Smooth muscle cell (in vitro differentiated cells): ENCODE measurements at regions not wholly inside any gene's neighbourhood (a gene's known extent, or its start where the extent isn't known, plus 50 kb on each side); places are given as distances from the start of the nearest gene placed in this dataset.

Experiments used
- DNase-seq: peaks from one replicate; lab custom pipeline; 2025; ENCODE audit not compliant: unreplicated experiment; lab: John Stamatoyannopoulos, UW
- H2AFZ ChIP-seq: fragments of 200-600 bp; sonication (generic); 2 replicates; pipeline ENCODE4 v1.6.0; 2016; ENCODE audit warnings: antibody characterized with exemption, low read depth, mild to moderate bottlenecking
- H3F3A ChIP-seq: fragments of 200-600 bp; sonication (generic); 2 replicates; pipeline ENCODE4 v1.6.0; 2017; ENCODE audit warnings: antibody characterized with exemption, low read depth
- H3K27ac ChIP-seq: fragments of 200-600 bp; sonication (generic); 2 replicates; pipeline ENCODE4 v1.5.1; 2016; ENCODE audit warnings: low read depth, mild to moderate bottlenecking
- H3K27me3 ChIP-seq: fragments of 200-600 bp; sonication (generic); 2 replicates; pipeline ENCODE4 v1.6.1; 2016; ENCODE audit warnings: low read depth, mild to moderate bottlenecking
- H3K36me3 ChIP-seq: fragments of 200-600 bp; sonication (generic); 2 replicates; pipeline ENCODE4 v1.5.1; 2016; ENCODE audit warnings: low read depth
- H3K4me1 ChIP-seq: fragments of 200-600 bp; sonication (generic); 2 replicates; pipeline ENCODE4 v1.5.1; 2016; ENCODE audit warnings: low read depth
- H3K4me2 ChIP-seq: fragments of 200-600 bp; sonication (generic); 2 replicates; pipeline ENCODE4 v1.6.0; 2016; ENCODE audit warnings: mild to moderate bottlenecking
- H3K4me3 ChIP-seq: fragments of 200-600 bp; sonication (generic); 2 replicates; pipeline ENCODE4 v1.5.1; 2016; ENCODE audit warnings: mild to moderate bottlenecking
- H3K79me2 ChIP-seq: fragments of 200-600 bp; sonication (generic); 2 replicates; pipeline ENCODE4 v1.6.0; 2016; ENCODE audit warnings: low read depth, mild to moderate bottlenecking
- H3K9ac ChIP-seq: fragments of 200-600 bp; sonication (generic); 2 replicates; pipeline ENCODE4 v1.6.0; 2016; ENCODE audit warnings: low read depth
- H3K9me3 ChIP-seq: fragments of 200-600 bp; sonication (generic); replicated peaks from 2 replicates; pipeline ENCODE4 v1.5.1; 2016; ENCODE audit warnings: low read depth
- H4K20me1 ChIP-seq: fragments of 200-600 bp; sonication (generic); 2 replicates; pipeline ENCODE4 v1.6.0; 2016; ENCODE audit warnings: low read depth
- CTCF ChIP-seq: fragments of 200-600 bp; sonication (generic); IDR thresholded peaks from 2 replicates; pipeline ENCODE4 v1.5.1; 2017; ENCODE audit warnings: borderline replicate concordance, mild to moderate bottlenecking, antibody characterized with exemption; ENCODE audit not compliant: insufficient read depth, poor library complexity, severe bottlenecking
- WGBS: methylation state at CpG from one replicate; pipeline ENCODE4 v1.1.7; 2016; ENCODE audit warnings: low lambda C conversion rate; 5-methylcytosine and 5-hydroxymethylcytosine counted together

- no peak for DNase-seq
- Histone ChIP-seq H3K4me1 (no peaks in the 10 kb centered on the region), H3K9ac (no peak overlapping the region), H3K79me2 (no peaks in the 10 kb centered on the region), H3K27ac (no peak overlapping the region), H3K36me3 (no peaks in the 10 kb centered on the region), H3K4me3 (no peak overlapping the region), H2AFZ (no peak overlapping the region), H4K20me1 (no peaks in the 10 kb centered on the region), H3K4me2 (no peak overlapping the region), H3K9me3 (no peaks in the 10 kb centered on the region), H3K27me3 (no peaks in the 10 kb centered on the region), H3F3A (no peaks in the 10 kb centered on the region)
- TF ChIP-seq CTCF: no peak
- 79% methylated on average over 1 of the region's 1 CpG for WGBS
Measured at GRCh38 chr3:117480972-117481371, 771.4 kb downstream of the TUSC7 start.

DNA sequence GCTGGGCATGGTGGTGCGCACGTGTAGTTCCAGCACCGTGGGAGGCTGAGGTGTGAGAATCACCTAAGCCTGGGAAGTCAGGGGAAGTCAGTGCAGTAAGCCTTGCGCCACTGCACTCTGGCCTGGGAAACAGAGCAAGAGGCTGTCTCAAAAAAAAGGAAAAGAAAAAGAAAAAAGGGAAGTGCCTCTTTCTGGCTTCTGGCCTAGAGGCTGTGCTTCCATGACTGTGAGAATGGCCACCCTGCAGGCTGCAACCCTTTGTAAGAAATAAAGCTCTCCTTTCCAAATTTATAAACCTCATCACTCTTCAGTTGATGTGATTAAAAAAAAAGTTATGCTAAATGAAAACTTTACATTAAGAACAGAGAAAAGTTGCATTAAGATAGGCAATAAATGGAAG lies 774.3 kb downstream of the TUSC7 start:
- no peaks in the 10 kb centered on the region for H3F3A ChIP-seq
- H3K4me3 ChIP-seq: no peak overlapping the region
- no peak overlapping the region for H2AFZ ChIP-seq
- H3K4me2 ChIP-seq: no peak overlapping the region
- no peaks in the 10 kb centered on the region for H3K9me3 ChIP-seq
- H3K27ac ChIP-seq: no peak overlapping the region
- no peaks in the 10 kb centered on the region for H3K36me3 ChIP-seq
- H4K20me1 ChIP-seq: no peaks in the 10 kb centered on the region
- no peak for DNase-seq
- no peak for TF ChIP-seq CTCF
- H3K27me3 ChIP-seq: no peaks in the 10 kb centered on the region
- peaks cover 6% of the 10 kb centered on the region for H3K4me1 ChIP-seq
- 93% methylated on average over 4 of the region's 4 CpGs for WGBS
- H3K79me2 ChIP-seq: no peaks in the 10 kb centered on the region
- H3K9ac ChIP-seq: no peak overlapping the region

- Histone ChIP-seq H3K79me2 (no peaks in the 10 kb centered on the region), H2AFZ (no peak overlapping the region), H3F3A (no peaks in the 10 kb centered on the region), H4K20me1 (no peaks in the 10 kb centered on the region), H3K4me1 (peaks cover 6% of the 10 kb centered on the region), H3K27ac (no peak overlapping the region), H3K9ac (no peak overlapping the region), H3K27me3 (no peaks in the 10 kb centered on the region), H3K4me2 (no peak overlapping the region), H3K36me3 (no peaks in the 10 kb centered on the region), H3K4me3 (no peak overlapping the region), H3K9me3 (no peaks in the 10 kb centered on the region)
- no peak for TF ChIP-seq CTCF
- DNase-seq: no peak
Measured at GRCh38 chr3:117485841-117486240, 776.3 kb downstream of the TUSC7 start.

GRCh38 chr3:117486719-117487716 lies 777.4 kb downstream of the TUSC7 start:
- no peak overlapping the region for H2AFZ ChIP-seq
- no peaks in the 10 kb centered on the region for H3F3A ChIP-seq
- no peaks in the 10 kb centered on the region for H4K20me1 ChIP-seq
- no peak overlapping the region for H3K4me2 ChIP-seq
- no peak for TF ChIP-seq CTCF
- H3K27ac ChIP-seq: no peak overlapping the region
- no peak for DNase-seq
- H3K79me2 ChIP-seq: no peaks in the 10 kb centered on the region
- no peaks in the 10 kb centered on the region for H3K27me3 ChIP-seq
- no peak overlapping the region for H3K9ac ChIP-seq
- WGBS: 85% methylated on average over 5 of the region's 5 CpGs
- H3K4me1 ChIP-seq: peaks cover 6% of the 10 kb centered on the region
- H3K4me3 ChIP-seq: no peak overlapping the region
- H3K9me3 ChIP-seq: no peaks in the 10 kb centered on the region
- no peaks in the 10 kb centered on the region for H3K36me3 ChIP-seq
